Mesendoderm (in vitro differentiated cells): ENCODE measurements at regions not wholly inside any gene's neighbourhood (a gene's known extent, or its start where the extent isn't known, plus 50 kb on each side); places are given as distances from the start of the nearest gene placed in this dataset.

Experiments
- DNase-seq: peaks from one replicate; pipeline ENCODE4 v3.0.0; 2013
- H2AK5ac ChIP-seq: 2 replicates; pipeline ENCODE4 v1.6.1; 2013; ENCODE audit warnings: low read length, inconsistent platforms
- H2BK120ac ChIP-seq: 2 replicates; pipeline ENCODE4 v1.6.1; 2013; ENCODE audit warnings: low read depth, mild to moderate bottlenecking, low read length, moderate library complexity, mixed read lengths
- H2BK15ac ChIP-seq: replicated peaks from 2 replicates; pipeline ENCODE4 v1.6.1; 2013; ENCODE audit warnings: low read depth, mild to moderate bottlenecking, moderate library complexity
- H2BK5ac ChIP-seq: 2 replicates; pipeline ENCODE4 v1.6.1; 2013; ENCODE audit warnings: low read length, inconsistent platforms
- H3K18ac ChIP-seq: 2 replicates; pipeline ENCODE4 v1.6.1; 2013; ENCODE audit warnings: mild to moderate bottlenecking, low read length, mixed read lengths
- H3K23ac ChIP-seq: one replicate; pipeline ENCODE4 v1.6.1; 2013; ENCODE audit warnings: low read length
- H3K27ac ChIP-seq: 2 replicates; pipeline ENCODE4 v1.5.1; 2013; ENCODE audit warnings: low read depth, mild to moderate bottlenecking, inconsistent platforms, low read length, moderate library complexity
- H3K27me3 ChIP-seq: 2 replicates; pipeline ENCODE4 v1.6.1; 2013; ENCODE audit warnings: low read length, control low read depth, mild to moderate bottlenecking, inconsistent platforms; ENCODE audit not compliant: insufficient read depth, poor library complexity
- H3K36me3 ChIP-seq: 2 replicates; pipeline ENCODE4 v1.6.1; 2013; ENCODE audit warnings: low read length, inconsistent platforms; ENCODE audit not compliant: control insufficient read depth, insufficient read depth
- H3K4ac ChIP-seq: one replicate; pipeline ENCODE4 v1.6.1; 2013; ENCODE audit warnings: low read depth, mild to moderate bottlenecking, low read length, moderate library complexity
- H3K4me1 ChIP-seq: 2 replicates; pipeline ENCODE4 v1.6.1; 2013; ENCODE audit warnings: low read depth, low read length, inconsistent platforms; ENCODE audit not compliant: control insufficient read depth
- H3K4me2 ChIP-seq: 2 replicates; pipeline ENCODE4 v1.6.1; 2013; ENCODE audit warnings: low read length
- H3K4me3 ChIP-seq: 2 replicates; pipeline ENCODE4 v1.5.1; 2013; ENCODE audit warnings: mild to moderate bottlenecking, low read length
- H3K56ac ChIP-seq: one replicate; pipeline ENCODE4 v1.6.1; 2013; ENCODE audit warnings: low read length
- H3K79me1 ChIP-seq: 2 replicates; pipeline ENCODE4 v1.6.1; 2013; ENCODE audit warnings: low read length, inconsistent platforms
- H3K79me2 ChIP-seq: 2 replicates; pipeline ENCODE4 v1.6.1; 2013; ENCODE audit warnings: mild to moderate bottlenecking, low read length; ENCODE audit not compliant: control insufficient read depth, insufficient read depth
- H3K9ac ChIP-seq: 2 replicates; pipeline ENCODE4 v1.6.1; 2013; ENCODE audit warnings: low read length, inconsistent platforms
- H4K5ac ChIP-seq: one replicate; pipeline ENCODE4 v1.6.1; 2013; ENCODE audit warnings: low read length
- H4K8ac ChIP-seq: one replicate; pipeline ENCODE4 v1.6.1; 2013; ENCODE audit warnings: low read depth, mild to moderate bottlenecking, control low read depth, low read length, moderate library complexity
- WGBS: extraction: QIAGEN DNeasy Blood & Tissue Kit; methylation state at CpG from one replicate; pipeline ENCODE4 v1.1.7; 2013; ENCODE audit warnings: low lambda C conversion rate, missing lambda C conversion rate; ENCODE audit not compliant: insufficient coverage; ENCODE audit errors: extremely low coverage; 5-methylcytosine and 5-hydroxymethylcytosine counted together

DNA sequence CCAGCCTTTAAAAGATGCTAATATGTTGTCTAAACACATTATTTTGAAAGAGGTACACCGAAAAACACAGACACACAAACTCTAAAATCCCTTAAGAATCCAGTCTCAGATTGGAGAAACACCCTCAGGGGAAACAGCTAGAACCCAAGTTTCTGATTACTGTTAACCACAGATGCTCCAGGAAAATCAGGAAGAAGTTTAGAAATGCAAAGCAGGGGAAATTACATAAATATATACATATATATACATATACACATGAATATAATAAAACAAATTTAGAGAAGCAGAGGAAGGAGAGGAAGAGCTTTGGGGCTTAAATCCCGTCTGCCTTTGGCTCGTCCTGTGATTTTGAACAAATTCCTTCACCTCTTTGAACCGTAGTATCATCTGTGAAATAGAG lies 73.2 kb upstream of the KLF4 start:
- no peak overlapping the region for H3K23ac ChIP-seq
- no peak overlapping the region for H2AK5ac ChIP-seq
- H3K4me2 ChIP-seq = no peak overlapping the region
- no peaks in the 10 kb centered on the region for H3K27me3 ChIP-seq
- H3K4me3 ChIP-seq = no peak overlapping the region
- H3K56ac ChIP-seq = no peak overlapping the region
- no CpG with 5 or more reads among the region's 4 CpGs for WGBS
- H3K9ac ChIP-seq = no peak overlapping the region
- no peak overlapping the region for H3K18ac ChIP-seq
- no peak overlapping the region for H4K8ac ChIP-seq
- H3K4ac ChIP-seq = no peak overlapping the region
- no peak overlapping the region for H2BK5ac ChIP-seq
- no peaks in the 10 kb centered on the region for H3K79me2 ChIP-seq
- no peak overlapping the region for H2BK15ac ChIP-seq
- no peak overlapping the region for H4K5ac ChIP-seq
- no peak overlapping the region for H3K27ac ChIP-seq
- H2BK120ac ChIP-seq = no peak overlapping the region
- H3K36me3 ChIP-seq = no peaks in the 10 kb centered on the region
- H3K79me1 ChIP-seq = no peaks in the 10 kb centered on the region
- DNase-seq = no peak
- H3K4me1 ChIP-seq = no peaks in the 10 kb centered on the region

DNA sequence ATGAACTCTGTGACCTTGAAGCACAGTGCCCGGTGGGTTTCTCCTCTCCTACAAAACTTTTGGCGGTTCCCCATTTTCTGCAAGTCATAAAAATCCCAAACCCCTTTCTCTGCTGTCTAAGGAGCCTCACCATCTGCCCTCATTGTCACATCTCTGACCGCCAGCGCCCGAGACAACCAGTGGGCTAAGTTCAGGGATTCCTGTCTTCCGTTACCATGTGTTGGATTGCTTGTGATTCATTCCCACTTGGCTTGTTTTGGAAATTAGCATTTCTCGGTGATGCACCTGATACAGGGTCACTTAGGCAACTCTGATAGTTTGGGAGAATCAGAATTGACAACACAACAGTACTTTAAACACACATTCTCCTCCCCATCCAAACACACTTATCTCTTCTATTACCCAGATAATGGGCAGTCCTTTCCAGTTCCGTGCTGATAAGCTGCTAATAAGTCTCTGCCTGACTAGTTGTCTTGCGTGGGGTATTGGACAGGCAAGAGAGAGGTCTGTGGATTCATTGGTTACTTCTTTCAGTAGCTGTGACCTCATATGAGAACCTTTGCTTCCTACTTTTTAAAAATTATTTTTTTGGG lies 70.0 kb upstream of the KLF4 start:
- Histone ChIP-seq H2AK5ac (no peak overlapping the region), H3K23ac (no peak overlapping the region), H3K4ac (no peak overlapping the region), H3K4me1 (no peaks in the 10 kb centered on the region), H4K5ac (no peak overlapping the region), H3K36me3 (no peaks in the 10 kb centered on the region), H3K79me1 (no peaks in the 10 kb centered on the region), H3K9ac (no peak overlapping the region), H3K4me2 (no peak overlapping the region), H3K27ac (no peak overlapping the region), H4K8ac (no peak overlapping the region), H3K4me3 (no peak overlapping the region), H3K27me3 (no peaks in the 10 kb centered on the region), H3K79me2 (no peaks in the 10 kb centered on the region), H2BK15ac (no peak overlapping the region), H3K18ac (no peak overlapping the region), H2BK5ac (no peak overlapping the region), H3K56ac (no peak overlapping the region), H2BK120ac (no peak overlapping the region)
- WGBS = no CpG with 5 or more reads among the region's 9 CpGs
- DNase-seq = no peak

DNA sequence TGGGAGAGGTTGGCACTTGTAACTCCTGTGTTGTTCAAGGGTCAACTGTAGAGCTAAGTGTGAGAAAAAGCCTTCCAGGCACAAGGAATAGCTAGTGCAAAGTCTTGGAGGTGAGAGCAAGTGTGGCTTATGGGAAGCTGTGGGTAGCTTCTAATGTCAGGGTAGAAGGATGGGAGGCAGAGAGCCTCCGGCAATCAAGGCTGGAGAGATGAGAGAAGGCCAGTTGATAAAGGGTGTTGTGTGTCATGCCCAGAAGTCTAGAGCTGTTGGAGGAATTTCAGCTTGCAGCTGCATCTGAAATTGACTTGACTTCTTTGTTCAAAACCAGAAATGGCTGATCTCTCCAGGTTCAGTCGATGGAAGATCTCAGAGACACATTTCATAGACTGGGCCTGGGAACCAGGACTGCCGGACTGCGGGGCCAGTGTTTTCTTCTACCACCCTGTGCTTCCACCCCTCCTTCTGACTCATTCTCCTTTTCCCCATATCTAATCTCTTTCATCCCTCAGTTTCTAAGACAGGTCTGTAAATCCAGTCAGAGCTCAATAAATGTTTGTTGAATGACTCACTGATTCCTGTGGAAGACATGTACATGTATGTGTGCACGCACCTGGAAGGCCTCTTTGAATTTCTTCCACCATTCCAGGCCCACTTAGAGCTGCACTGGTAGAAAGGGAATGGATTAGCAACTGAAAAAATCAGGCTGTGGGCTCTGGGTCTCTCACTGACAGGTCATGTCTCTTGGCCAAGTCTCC lies 67.8 kb upstream of the KLF4 start:
- no peaks in the 10 kb centered on the region for H3K4me1 ChIP-seq
- no CpG with 5 or more reads among the region's 5 CpGs for WGBS
- no peak overlapping the region for H2BK15ac ChIP-seq
- no peak overlapping the region for H3K56ac ChIP-seq
- H4K8ac ChIP-seq = no peak overlapping the region
- H4K5ac ChIP-seq = no peak overlapping the region
- no peak overlapping the region for H3K4me2 ChIP-seq
- H3K4ac ChIP-seq = no peak overlapping the region
- H3K4me3 ChIP-seq = no peak overlapping the region
- H3K36me3 ChIP-seq = no peaks in the 10 kb centered on the region
- no peak overlapping the region for H2BK5ac ChIP-seq
- H2BK120ac ChIP-seq = no peak overlapping the region
- H3K79me2 ChIP-seq = no peaks in the 10 kb centered on the region
- no peak overlapping the region for H3K27ac ChIP-seq
- H3K18ac ChIP-seq = no peak overlapping the region
- no peaks in the 10 kb centered on the region for H3K27me3 ChIP-seq
- no peaks in the 10 kb centered on the region for H3K79me1 ChIP-seq
- no peak overlapping the region for H3K23ac ChIP-seq
- H2AK5ac ChIP-seq = no peak overlapping the region
- no peak overlapping the region for H3K9ac ChIP-seq
- no peak for DNase-seq

DNA sequence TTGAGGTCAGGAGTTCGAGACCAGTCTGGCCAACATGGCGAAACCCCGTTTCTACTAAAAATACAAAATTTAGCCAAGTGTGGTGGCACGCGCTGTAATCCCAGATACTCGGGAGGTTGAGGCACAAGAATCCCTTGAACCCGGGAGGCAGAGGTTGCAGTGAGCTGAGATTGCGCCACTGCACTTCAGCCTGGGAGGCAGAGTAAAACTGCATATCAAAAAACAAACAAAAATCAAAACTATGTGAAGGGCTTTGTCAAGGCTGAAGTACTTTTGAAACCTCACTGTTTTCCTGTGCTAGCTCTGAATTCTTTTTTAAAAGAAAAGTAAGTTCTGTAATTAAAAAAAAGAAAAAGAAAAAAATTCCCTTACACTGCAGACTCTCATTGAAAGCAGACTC lies 65.1 kb upstream of the KLF4 start:
- no CpG with 5 or more reads among the region's 8 CpGs for WGBS
- Histone ChIP-seq H3K27me3 (no peaks in the 10 kb centered on the region), H3K23ac (no peak overlapping the region), H3K9ac (no peak overlapping the region), H2AK5ac (no peak overlapping the region), H3K36me3 (no peaks in the 10 kb centered on the region), H3K56ac (no peak overlapping the region), H2BK120ac (no peak overlapping the region), H4K8ac (no peak overlapping the region), H3K18ac (no peak overlapping the region), H2BK15ac (no peak overlapping the region), H2BK5ac (no peak overlapping the region), H3K4ac (no peak overlapping the region), H4K5ac (no peak overlapping the region), H3K79me1 (no peaks in the 10 kb centered on the region), H3K4me2 (no peak overlapping the region), H3K4me1 (no peaks in the 10 kb centered on the region), H3K79me2 (no peaks in the 10 kb centered on the region), H3K4me3 (no peak overlapping the region), H3K27ac (no peak overlapping the region)
- DNase-seq = no peak

DNA sequence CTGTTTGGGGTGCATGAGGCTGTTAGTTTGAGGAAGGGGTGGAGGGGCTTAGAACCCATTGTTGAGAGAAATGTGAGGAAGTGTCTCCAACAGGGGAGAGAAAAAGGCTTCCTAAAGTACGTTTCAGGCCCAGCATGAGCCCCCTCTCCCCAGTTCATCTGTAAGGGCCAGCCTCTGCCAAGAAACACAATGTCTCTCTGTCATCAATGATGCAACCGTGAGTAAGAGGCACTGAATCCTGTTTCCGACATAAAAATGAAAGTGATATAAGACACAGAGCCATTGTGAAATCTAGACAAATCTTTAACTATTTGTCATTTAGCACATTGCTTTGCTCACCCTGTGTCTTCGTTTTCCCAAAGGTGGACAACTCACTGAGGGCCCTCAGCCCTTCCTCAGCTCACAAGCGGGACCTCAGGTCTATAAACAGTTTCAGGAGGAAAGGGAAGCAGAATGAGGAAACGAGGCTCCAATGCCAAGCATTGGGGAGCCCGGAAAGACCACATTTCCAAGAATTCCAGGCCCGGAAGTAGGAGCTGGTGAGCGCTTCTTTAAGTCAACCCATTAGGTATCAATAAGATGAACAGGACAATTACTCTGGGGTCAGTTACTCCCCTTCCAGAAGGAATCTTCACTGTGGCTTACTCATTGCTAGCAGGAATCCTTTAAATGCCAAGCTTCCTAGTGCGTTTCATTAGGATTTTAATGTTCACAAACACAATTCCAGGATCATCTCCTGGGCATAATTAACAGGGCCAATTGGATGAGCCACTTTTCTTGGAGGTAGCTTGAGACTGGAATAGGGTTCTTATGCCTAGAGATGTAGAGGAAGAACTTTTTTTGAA lies 59.0 kb upstream of the KLF4 start:
- H3K23ac ChIP-seq = no peak overlapping the region
- H3K4me3 ChIP-seq = no peak overlapping the region
- H3K79me2 ChIP-seq = no peaks in the 10 kb centered on the region
- H2AK5ac ChIP-seq = no peak overlapping the region
- no peak overlapping the region for H3K9ac ChIP-seq
- no peak overlapping the region for H2BK120ac ChIP-seq
- H3K27ac ChIP-seq = no peak overlapping the region
- no peak overlapping the region for H3K18ac ChIP-seq
- H3K79me1 ChIP-seq = no peaks in the 10 kb centered on the region
- no peak overlapping the region for H3K56ac ChIP-seq
- H2BK15ac ChIP-seq = no peak overlapping the region
- no CpG with 5 or more reads among the region's 10 CpGs for WGBS
- no peak overlapping the region for H4K8ac ChIP-seq
- H4K5ac ChIP-seq = no peak overlapping the region
- no peaks in the 10 kb centered on the region for H3K4me1 ChIP-seq
- peak; percentile 18 for DNase-seq
- no peak overlapping the region for H3K4me2 ChIP-seq
- no peaks in the 10 kb centered on the region for H3K36me3 ChIP-seq
- H2BK5ac ChIP-seq = no peak overlapping the region
- no peaks in the 10 kb centered on the region for H3K27me3 ChIP-seq
- H3K4ac ChIP-seq = no peak overlapping the region
